ENCODE measurements at regions not wholly inside any gene's neighbourhood (a gene's known extent, or its start where the extent isn't known, plus 50 kb on each side); places are given as distances from the start of the nearest gene placed in this dataset.

DNA sequence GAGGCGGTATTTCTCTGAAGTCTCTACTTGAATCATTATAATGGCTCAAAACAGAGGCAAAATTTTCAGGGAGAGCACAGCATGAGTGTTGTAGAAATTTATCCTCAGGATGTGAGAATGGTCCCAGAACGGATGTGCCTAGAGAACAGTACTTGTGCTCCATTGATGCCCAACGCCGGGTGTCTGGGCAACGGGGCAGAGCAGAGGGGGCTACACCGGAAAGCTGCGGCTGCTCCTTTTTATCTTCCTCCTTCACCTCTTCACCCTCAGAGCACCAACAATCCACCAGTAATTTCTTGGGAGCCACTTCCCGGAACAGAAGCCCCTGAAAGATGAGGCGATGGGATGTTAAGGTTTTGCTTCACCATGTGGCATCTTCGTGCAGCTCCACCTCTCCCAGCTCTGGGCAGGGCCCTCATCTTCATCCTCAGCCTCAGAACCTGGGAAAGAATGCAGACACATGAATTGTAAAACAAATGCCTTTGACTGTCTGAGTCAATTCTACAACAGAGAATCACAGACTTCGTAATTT is 71.5 kb downstream of the PTGR3 start:
- TF ChIP-seq, protein P1, sequence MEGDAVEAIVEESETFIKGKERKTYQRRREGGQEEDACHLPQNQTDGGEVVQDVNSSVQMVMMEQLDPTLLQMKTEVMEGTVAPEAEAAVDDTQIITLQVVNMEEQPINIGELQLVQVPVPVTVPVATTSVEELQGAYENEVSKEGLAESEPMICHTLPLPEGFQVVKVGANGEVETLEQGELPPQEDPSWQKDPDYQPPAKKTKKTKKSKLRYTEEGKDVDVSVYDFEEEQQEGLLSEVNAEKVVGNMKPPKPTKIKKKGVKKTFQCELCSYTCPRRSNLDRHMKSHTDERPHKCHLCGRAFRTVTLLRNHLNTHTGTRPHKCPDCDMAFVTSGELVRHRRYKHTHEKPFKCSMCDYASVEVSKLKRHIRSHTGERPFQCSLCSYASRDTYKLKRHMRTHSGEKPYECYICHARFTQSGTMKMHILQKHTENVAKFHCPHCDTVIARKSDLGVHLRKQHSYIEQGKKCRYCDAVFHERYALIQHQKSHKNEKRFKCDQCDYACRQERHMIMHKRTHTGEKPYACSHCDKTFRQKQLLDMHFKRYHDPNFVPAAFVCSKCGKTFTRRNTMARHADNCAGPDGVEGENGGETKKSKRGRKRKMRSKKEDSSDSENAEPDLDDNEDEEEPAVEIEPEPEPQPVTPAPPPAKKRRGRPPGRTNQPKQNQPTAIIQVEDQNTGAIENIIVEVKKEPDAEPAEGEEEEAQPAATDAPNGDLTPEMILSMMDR (IDR thresholded peaks at IDR 0.05), result no peak
- TF ChIP-seq, protein P2, sequence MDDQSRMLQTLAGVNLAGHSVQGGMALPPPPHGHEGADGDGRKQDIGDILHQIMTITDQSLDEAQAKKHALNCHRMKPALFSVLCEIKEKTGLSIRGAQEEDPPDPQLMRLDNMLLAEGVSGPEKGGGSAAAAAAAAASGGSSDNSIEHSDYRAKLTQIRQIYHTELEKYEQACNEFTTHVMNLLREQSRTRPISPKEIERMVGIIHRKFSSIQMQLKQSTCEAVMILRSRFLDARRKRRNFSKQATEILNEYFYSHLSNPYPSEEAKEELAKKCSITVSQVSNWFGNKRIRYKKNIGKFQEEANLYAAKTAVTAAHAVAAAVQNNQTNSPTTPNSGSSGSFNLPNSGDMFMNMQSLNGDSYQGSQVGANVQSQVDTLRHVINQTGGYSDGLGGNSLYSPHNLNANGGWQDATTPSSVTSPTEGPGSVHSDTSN (IDR thresholded peaks at IDR 0.05), result no peak
- TF ChIP-seq POLR2AphosphoS5 (IDR thresholded peaks at IDR 0.05; ENCODE audit: low read depth, low read length), result no peak
- TF ChIP-seq TCF12 (IDR thresholded peaks at IDR 0.05), result no peak

Data from SK-N-SH (cell line).